ENCODE measurements at regions not wholly inside any gene's neighbourhood (a gene's known extent, or its start where the extent isn't known, plus 50 kb on each side); places are given as distances from the start of the nearest gene placed in this dataset.
"Not testable (repeated sequence)": the region's sequence is repeated elsewhere in the genome, so short reads cannot be mapped to it uniquely, and the experiment has no call there.

GRCh38 chr7:121562259-121562658, 166.2 kb upstream of the FAM3C start:
- DNase-seq (ENCODE audit: low spot score), result no peak

- no peak for DNase-seq (ENCODE audit: low spot score)
Measured at GRCh38 chr7:121561717-121562116, 165.6 kb upstream of the FAM3C start.

GRCh38 chr7:121560267-121560990, 164.3 kb upstream of the FAM3C start:
- no peak for DNase-seq (ENCODE audit: low spot score)

GRCh38 chr7:121558288-121558687, 162.2 kb upstream of the FAM3C start:
- no peak for DNase-seq (ENCODE audit: low spot score)

- no peak for DNase-seq (ENCODE audit: low spot score)
Measured at GRCh38 chr7:121557034-121557892, 161.2 kb upstream of the FAM3C start.

- DNase-seq (ENCODE audit: low spot score), result no peak
Measured at GRCh38 chr7:121555558-121555957, 159.4 kb upstream of the FAM3C start.

GRCh38 chr7:121547544-121548092, 151.5 kb upstream of the FAM3C start:
- DNase-seq (ENCODE audit: low spot score), result peak; percentile 16

- DNase-seq (ENCODE audit: low spot score), result no peak
Measured at GRCh38 chr7:121546632-121547543, 150.8 kb upstream of the FAM3C start.

GRCh38 chr7:121545418-121545817, 149.3 kb upstream of the FAM3C start:
- DNase-seq (ENCODE audit: low spot score), result no peak

GRCh38 chr7:121544726-121545125, 148.6 kb upstream of the FAM3C start:
- DNase-seq (ENCODE audit: low spot score), result no peak

GRCh38 chr7:121544238-121544637, 148.1 kb upstream of the FAM3C start:
- DNase-seq (ENCODE audit: low spot score), result no peak

GRCh38 chr7:121541457-121541856, 145.3 kb upstream of the FAM3C start:
- no peak for DNase-seq (ENCODE audit: low spot score)

- no peak for DNase-seq (ENCODE audit: low spot score)
Measured at GRCh38 chr7:121540138-121540537, 144.0 kb upstream of the FAM3C start.

- DNase-seq (ENCODE audit: low spot score), result no peak
Measured at GRCh38 chr7:121537031-121537430, 140.9 kb upstream of the FAM3C start.

- DNase-seq (ENCODE audit: low spot score), result no peak
Measured at GRCh38 chr7:121531175-121532070, 135.3 kb upstream of the FAM3C start.

- no peak for DNase-seq (ENCODE audit: low spot score)
Measured at GRCh38 chr7:121530227-121531174, 134.4 kb upstream of the FAM3C start.

- DNase-seq (ENCODE audit: low spot score), result no peak
Measured at GRCh38 chr7:121529003-121529402, 132.9 kb upstream of the FAM3C start.

- DNase-seq (ENCODE audit: low spot score), result not testable (repeated sequence)
Measured at GRCh38 chr7:121526210-121526609, 130.1 kb upstream of the FAM3C start.

GRCh38 chr7:121525155-121525819, 129.2 kb upstream of the FAM3C start:
- DNase-seq (ENCODE audit: low spot score), result no peak
